ENCODE measurements at regions not wholly inside any gene's neighbourhood (a gene's known extent, or its start where the extent isn't known, plus 50 kb on each side); places are given as distances from the start of the nearest gene placed in this dataset.

- TF ChIP-seq REST (IDR thresholded peaks at IDR 0.05): no peak
- no peak for TF ChIP-seq CTCF (IDR thresholded peaks at IDR 0.05; ENCODE audit: low read depth, low read length, missing input control)
- TF ChIP-seq YY1 (IDR thresholded peaks at IDR 0.05): no peak
These were observed 275.2 kb downstream of the CSNK1G3 start for GRCh38 chr5:123787136-123787535.
